ENCODE measurements at regions not wholly inside any gene's neighbourhood (a gene's known extent, or its start where the extent isn't known, plus 50 kb on each side); places are given as distances from the start of the nearest gene placed in this dataset.

DNA sequence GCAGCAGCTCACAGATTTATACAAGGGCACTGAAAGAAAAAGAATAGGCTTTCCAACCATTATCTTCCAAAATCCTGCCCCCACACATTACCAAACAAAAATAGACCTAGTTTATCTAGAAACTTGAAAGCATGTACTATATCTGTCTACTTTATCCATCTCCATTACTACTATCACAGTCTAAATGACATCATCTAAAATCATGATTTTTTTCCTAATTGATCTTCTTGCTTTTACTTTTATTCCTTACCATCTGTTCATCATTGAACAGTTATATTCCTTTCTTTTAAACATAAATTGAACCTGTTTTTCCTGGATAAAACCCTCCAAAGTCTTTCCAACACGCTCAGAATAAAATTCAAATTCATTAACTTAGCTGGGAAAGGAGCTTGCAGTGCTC is 414.7 kb downstream of the KCTD12 start:
- ATAC-seq = no peak
- 87 to 91% methylated on average over 1 of the region's 1 CpG for WGBS, 2 donors
- TF ChIP-seq, protein P1, sequence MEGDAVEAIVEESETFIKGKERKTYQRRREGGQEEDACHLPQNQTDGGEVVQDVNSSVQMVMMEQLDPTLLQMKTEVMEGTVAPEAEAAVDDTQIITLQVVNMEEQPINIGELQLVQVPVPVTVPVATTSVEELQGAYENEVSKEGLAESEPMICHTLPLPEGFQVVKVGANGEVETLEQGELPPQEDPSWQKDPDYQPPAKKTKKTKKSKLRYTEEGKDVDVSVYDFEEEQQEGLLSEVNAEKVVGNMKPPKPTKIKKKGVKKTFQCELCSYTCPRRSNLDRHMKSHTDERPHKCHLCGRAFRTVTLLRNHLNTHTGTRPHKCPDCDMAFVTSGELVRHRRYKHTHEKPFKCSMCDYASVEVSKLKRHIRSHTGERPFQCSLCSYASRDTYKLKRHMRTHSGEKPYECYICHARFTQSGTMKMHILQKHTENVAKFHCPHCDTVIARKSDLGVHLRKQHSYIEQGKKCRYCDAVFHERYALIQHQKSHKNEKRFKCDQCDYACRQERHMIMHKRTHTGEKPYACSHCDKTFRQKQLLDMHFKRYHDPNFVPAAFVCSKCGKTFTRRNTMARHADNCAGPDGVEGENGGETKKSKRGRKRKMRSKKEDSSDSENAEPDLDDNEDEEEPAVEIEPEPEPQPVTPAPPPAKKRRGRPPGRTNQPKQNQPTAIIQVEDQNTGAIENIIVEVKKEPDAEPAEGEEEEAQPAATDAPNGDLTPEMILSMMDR (IDR thresholded peaks at IDR 0.05) = no peak
- intact Hi-C loops (cut with DNase I) = loop anchor here in 9 of 10 donors (5.0 to 10.0 kb wide), 10 partner anchors 244 to 779 kb away; partner anchors contain the start of gene KCTD12 (in 1 of the 9)
- H3K36me3 ChIP-seq = no peaks in the 10 kb centered on the region
- H3K27me3 ChIP-seq = no peaks in the 10 kb centered on the region
- H3K4me3 ChIP-seq = no peak overlapping the region
- H3K27ac ChIP-seq = no peak overlapping the region
- DNase-seq = no peak
- H3K4me1 ChIP-seq = peaks cover 0 to 21% (median 4%) of the 10 kb centered on the region in 9 donors
- no peaks in the 10 kb centered on the region for H3K9me3 ChIP-seq

- H3K9me3 ChIP-seq = no peaks in the 10 kb centered on the region
- DNase-seq (no peak), ATAC-seq (no peak)
- peaks cover 0 to 21% (median 4%) of the 10 kb centered on the region in 9 donors for H3K4me1 ChIP-seq
- TF ChIP-seq, protein P1 (IDR thresholded peaks at IDR 0.05) = no peak
- H3K27ac ChIP-seq = no peak overlapping the region
- 68 to 69% methylated on average over 6 of the region's 6 CpGs for WGBS, 2 donors
- H3K4me3 ChIP-seq = no peak overlapping the region
- intact Hi-C loops (cut with DNase I) = loop anchor here in 9 of 10 donors (5.0 to 10.0 kb wide), 10 partner anchors 244 to 779 kb away; partner anchors contain the start of gene KCTD12 (in 1 of the 9)
- H3K27me3 ChIP-seq = no peaks in the 10 kb centered on the region
- no peaks in the 10 kb centered on the region for H3K36me3 ChIP-seq
Observed at GRCh38 chr13:76470991-76471390, 415.2 kb downstream of the KCTD12 start.

DNA sequence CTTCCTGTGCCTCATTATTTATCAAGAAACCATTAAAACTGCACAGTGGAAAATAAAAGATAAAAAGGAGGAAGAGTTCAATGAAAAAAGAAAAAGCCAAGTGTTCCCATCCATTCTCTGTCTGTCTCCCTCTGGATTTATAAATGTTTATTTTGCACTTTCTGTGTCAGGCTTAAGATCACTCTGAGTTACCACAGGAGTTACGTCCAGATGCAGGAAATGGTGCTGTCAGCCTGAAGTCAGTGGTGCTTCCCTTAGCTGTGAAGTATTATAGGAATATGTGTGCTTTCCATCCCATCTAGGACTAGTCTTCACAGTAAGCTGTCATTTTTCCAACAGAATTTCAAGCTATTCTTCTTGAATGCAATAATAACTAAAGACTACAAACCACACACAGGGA is 420.2 kb downstream of the KCTD12 start:
- no peak overlapping the region for H3K4me3 ChIP-seq
- ATAC-seq = no peak
- TF ChIP-seq, protein P1 (IDR thresholded peaks at IDR 0.05) = no peak
- WGBS, 2 donors = 51 to 68% methylated on average over 1 of the region's 1 CpG
- H3K27me3 ChIP-seq = no peaks in the 10 kb centered on the region
- H3K27ac ChIP-seq = no peak overlapping the region
- intact Hi-C loops (cut with DNase I) = loop anchor here in 2 of 10 donors (5.0 to 10.0 kb wide), 2 partner anchors 241 to 774 kb away; no protein-coding TSS in a partner anchor
- DNase-seq = no peak
- H3K9me3 ChIP-seq = no peaks in the 10 kb centered on the region
- peaks cover 0 to under 1% (median 0%) of the 10 kb centered on the region in 9 donors for H3K4me1 ChIP-seq
- H3K36me3 ChIP-seq = no peaks in the 10 kb centered on the region

GRCh38 chr13:76463314-76463713 is 422.9 kb downstream of the KCTD12 start:
- intact Hi-C loops (cut with DNase I) = loop anchor here in 1 of 10 donors (10.0 kb wide), 1 partner anchor 239 kb away; no protein-coding TSS in a partner anchor
- Histone ChIP-seq H3K9me3 (no peaks in the 10 kb centered on the region), H3K36me3 (no peaks in the 10 kb centered on the region), H3K27me3 (no peaks in the 10 kb centered on the region), H3K27ac (no peak overlapping the region), H3K4me3 (no peak overlapping the region), H3K4me1 (no peaks in the 10 kb centered on the region)
- ATAC-seq = no peak
- 90 to 96% methylated on average over 2 of the region's 2 CpGs for whole genome bisulfite sequencing, 2 donors
- DNase-seq = no peak
- TF ChIP-seq, protein P1 (IDR thresholded peaks at IDR 0.05) = no peak
